Osteoblast (primary cell): ENCODE measurements at regions not wholly inside any gene's neighbourhood (a gene's known extent, or its start where the extent isn't known, plus 50 kb on each side); places are given as distances from the start of the nearest gene placed in this dataset.

Experiments used
- DNase-seq: peaks from one replicate; pipeline ENCODE4 v3.0.0; 2011; ENCODE audit warnings: low spot score, mixed read lengths; ENCODE audit not compliant: insufficient read length; ENCODE audit errors: missing footprints
- H2AFZ ChIP-seq: 2 replicates; pipeline ENCODE4 v1.6.0; 2011; ENCODE audit warnings: mild to moderate bottlenecking, low read length
- H3K27ac ChIP-seq: 2 replicates; pipeline ENCODE4 v1.5.1; 2011; ENCODE audit warnings: mild to moderate bottlenecking, low read depth, low read length, moderate library complexity
- H3K27me3 ChIP-seq: 2 replicates; pipeline ENCODE4 v1.6.0; 2012; ENCODE audit warnings: mild to moderate bottlenecking, control low read depth, inconsistent platforms, low read length, moderate library complexity; ENCODE audit not compliant: insufficient read depth
- H3K36me3 ChIP-seq: 2 replicates; pipeline ENCODE4 v1.5.1; 2011; ENCODE audit warnings: mild to moderate bottlenecking, low read length, control low read depth, moderate library complexity; ENCODE audit not compliant: insufficient read depth
- H3K4me1 ChIP-seq: 2 replicates; pipeline ENCODE4 v1.5.1; 2011; ENCODE audit warnings: mild to moderate bottlenecking, low read length, control low read depth, moderate library complexity; ENCODE audit not compliant: insufficient read depth
- H3K4me2 ChIP-seq: 2 replicates; pipeline ENCODE4 v1.6.0; 2011; ENCODE audit warnings: mild to moderate bottlenecking, low read length; ENCODE audit not compliant: insufficient read depth
- H3K4me3 ChIP-seq: fragments of 200-600 bp; sonication (generic); 3 replicates; pipeline ENCODE4 v1.5.1; 2012; ENCODE audit warnings: mild to moderate bottlenecking, low read length, inconsistent platforms; ENCODE audit not compliant: insufficient read depth
- H3K79me2 ChIP-seq: 2 replicates; pipeline ENCODE4 v1.6.0; 2012; ENCODE audit warnings: mild to moderate bottlenecking, low read length, control low read depth, inconsistent platforms; ENCODE audit not compliant: insufficient read depth
- H3K9me3 ChIP-seq: 2 replicates; pipeline ENCODE4 v1.5.1; 2011; ENCODE audit warnings: low read depth, low read length, control low read depth
- H4K20me1 ChIP-seq: 2 replicates; pipeline ENCODE4 v1.6.0; 2012; ENCODE audit warnings: mild to moderate bottlenecking, low read length, control low read depth; ENCODE audit not compliant: insufficient read depth
- TF ChIP-seq, protein P1 (sequence below): IDR thresholded peaks from 2 replicates; pipeline ENCODE4 v1.5.1; 2011; ENCODE audit warnings: mild to moderate bottlenecking, low read depth, low read length, moderate library complexity; ENCODE audit errors: extremely low read depth

DNA sequence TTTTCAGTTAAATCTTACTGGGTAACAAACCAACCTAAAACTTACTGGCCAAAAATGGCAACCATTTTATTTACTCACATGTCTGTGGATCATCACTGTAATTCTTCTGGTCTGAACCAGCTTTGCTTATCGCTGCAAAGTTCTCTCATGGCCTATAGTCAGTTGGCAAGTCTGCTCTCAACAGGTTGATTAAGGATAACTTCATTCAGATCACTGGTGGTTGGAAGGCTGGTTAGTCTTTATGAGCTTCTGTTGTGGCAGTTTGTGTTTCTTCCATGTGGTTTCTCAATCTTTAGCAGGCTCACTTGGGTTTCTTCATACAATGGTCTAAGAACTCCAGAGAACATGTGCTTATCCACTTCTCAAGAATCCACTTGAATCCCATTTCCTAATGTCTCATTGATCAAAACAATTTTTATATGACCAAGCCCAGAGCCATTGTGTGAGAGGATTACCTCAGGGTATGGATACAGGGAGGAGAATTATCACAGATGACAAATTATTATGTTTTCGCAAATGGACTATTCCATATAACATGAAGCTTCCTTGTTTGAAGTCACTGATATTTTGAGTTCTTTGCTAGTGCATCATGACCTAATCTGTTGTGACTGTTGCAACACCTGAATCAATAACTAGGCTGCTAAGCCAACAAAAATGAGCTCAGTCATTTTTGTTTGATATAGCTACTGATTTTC is 155.4 kb upstream of the BMP2 start:
- Histone ChIP-seq H3K36me3 (no peaks in the 10 kb centered on the region), H3K79me2 (no peaks in the 10 kb centered on the region), H3K27ac (no peak overlapping the region), H3K4me2 (no peak overlapping the region), H3K4me1 (no peaks in the 10 kb centered on the region), H3K27me3 (no peaks in the 10 kb centered on the region), H3K9me3 (no peaks in the 10 kb centered on the region), H3K4me3 (no peak overlapping the region), H4K20me1 (no peaks in the 10 kb centered on the region), H2AFZ (no peak overlapping the region)
- DNase-seq: no peak
- TF ChIP-seq, protein P1, sequence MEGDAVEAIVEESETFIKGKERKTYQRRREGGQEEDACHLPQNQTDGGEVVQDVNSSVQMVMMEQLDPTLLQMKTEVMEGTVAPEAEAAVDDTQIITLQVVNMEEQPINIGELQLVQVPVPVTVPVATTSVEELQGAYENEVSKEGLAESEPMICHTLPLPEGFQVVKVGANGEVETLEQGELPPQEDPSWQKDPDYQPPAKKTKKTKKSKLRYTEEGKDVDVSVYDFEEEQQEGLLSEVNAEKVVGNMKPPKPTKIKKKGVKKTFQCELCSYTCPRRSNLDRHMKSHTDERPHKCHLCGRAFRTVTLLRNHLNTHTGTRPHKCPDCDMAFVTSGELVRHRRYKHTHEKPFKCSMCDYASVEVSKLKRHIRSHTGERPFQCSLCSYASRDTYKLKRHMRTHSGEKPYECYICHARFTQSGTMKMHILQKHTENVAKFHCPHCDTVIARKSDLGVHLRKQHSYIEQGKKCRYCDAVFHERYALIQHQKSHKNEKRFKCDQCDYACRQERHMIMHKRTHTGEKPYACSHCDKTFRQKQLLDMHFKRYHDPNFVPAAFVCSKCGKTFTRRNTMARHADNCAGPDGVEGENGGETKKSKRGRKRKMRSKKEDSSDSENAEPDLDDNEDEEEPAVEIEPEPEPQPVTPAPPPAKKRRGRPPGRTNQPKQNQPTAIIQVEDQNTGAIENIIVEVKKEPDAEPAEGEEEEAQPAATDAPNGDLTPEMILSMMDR: no peak

GRCh38 chr20:6606651-6607050 is 160.8 kb upstream of the BMP2 start:
- Histone ChIP-seq H3K4me1 (no peaks in the 10 kb centered on the region), H3K27ac (no peak overlapping the region), H3K4me2 (no peak overlapping the region), H3K9me3 (no peaks in the 10 kb centered on the region), H3K79me2 (no peaks in the 10 kb centered on the region), H3K36me3 (no peaks in the 10 kb centered on the region), H3K4me3 (no peak overlapping the region), H4K20me1 (no peaks in the 10 kb centered on the region), H3K27me3 (no peaks in the 10 kb centered on the region), H2AFZ (no peak overlapping the region)
- TF ChIP-seq, protein P1: no peak
- DNase-seq: no peak

DNA sequence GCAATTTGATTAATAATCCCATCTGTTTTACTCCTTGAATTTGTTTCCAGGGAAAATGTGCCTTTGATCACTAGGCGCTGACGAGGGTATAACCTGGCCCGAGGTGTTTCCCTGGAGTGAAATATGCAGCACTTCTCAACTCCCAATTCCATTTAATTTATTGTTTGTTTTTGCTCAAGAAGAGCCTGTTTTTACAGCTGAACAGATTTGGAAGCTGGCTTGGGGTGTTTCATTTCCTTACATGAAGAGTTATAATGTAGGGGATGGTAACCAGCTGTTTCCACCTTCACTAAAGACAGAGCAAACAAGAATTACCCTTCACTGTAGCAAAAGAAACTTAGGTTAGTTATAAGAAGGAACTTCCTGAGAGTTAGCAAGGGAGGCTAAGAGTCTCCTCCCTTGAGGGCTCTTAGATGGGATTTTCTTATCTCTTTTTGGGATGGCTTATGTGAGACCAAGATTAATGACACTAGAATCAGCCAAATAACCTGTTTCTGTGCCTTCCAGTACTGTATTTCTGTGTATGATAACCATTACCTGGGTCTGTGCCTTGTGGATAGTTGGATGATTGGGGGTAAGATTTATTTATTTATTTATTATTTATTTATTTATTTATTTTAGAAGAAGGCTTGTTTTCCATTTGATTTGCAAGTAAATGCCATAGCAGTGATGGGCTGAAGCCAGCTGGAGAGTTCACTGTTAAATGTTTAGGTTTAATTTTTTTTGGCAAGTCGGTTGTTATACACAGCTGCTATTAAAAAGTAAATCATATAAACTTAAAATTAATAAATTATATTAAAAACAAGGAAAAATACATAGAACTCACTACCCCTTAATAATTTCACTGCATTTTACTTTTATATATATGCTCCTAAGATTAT is 162.2 kb upstream of the BMP2 start:
- no peak overlapping the region for H3K4me3 ChIP-seq
- no peaks in the 10 kb centered on the region for H3K79me2 ChIP-seq
- H3K9me3 ChIP-seq: no peaks in the 10 kb centered on the region
- H2AFZ ChIP-seq: no peak overlapping the region
- no peak overlapping the region for H3K27ac ChIP-seq
- TF ChIP-seq, protein P1: no peak
- H4K20me1 ChIP-seq: no peaks in the 10 kb centered on the region
- no peaks in the 10 kb centered on the region for H3K4me1 ChIP-seq
- H3K4me2 ChIP-seq: no peak overlapping the region
- H3K36me3 ChIP-seq: no peaks in the 10 kb centered on the region
- no peak for DNase-seq
- no peaks in the 10 kb centered on the region for H3K27me3 ChIP-seq

DNA sequence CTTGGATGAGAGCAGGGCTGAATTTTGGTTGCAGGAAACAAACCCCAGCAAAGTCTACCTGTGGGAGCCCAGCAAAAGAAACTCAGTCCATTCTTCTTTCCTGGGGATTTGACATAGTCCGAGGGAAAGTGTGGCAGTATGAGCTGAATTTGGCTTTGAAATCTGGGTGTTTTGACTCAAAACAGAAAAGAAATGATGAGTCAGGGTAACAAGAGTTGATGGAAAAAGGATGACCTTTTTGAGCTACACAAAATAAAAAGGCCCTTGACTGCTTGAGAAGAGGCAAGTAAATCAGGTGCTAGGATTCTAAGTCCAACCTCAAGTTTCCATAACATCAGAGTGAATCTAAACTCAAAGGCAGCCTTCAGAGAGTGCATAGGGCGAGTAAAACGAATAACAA is 163.3 kb upstream of the BMP2 start:
- no peaks in the 10 kb centered on the region for H3K79me2 ChIP-seq
- DNase-seq: no peak
- TF ChIP-seq, protein P1: no peak
- no peak overlapping the region for H2AFZ ChIP-seq
- H3K4me1 ChIP-seq: no peaks in the 10 kb centered on the region
- H3K4me2 ChIP-seq: no peak overlapping the region
- no peaks in the 10 kb centered on the region for H3K36me3 ChIP-seq
- no peaks in the 10 kb centered on the region for H3K27me3 ChIP-seq
- no peaks in the 10 kb centered on the region for H4K20me1 ChIP-seq
- H3K27ac ChIP-seq: no peak overlapping the region
- no peak overlapping the region for H3K4me3 ChIP-seq
- no peaks in the 10 kb centered on the region for H3K9me3 ChIP-seq
